Lower leg skin (tissue), 3 donors: ENCODE measurements at regions not wholly inside any gene's neighbourhood (a gene's known extent, or its start where the extent isn't known, plus 50 kb on each side); places are given as distances from the start of the nearest gene placed in this dataset.

Experiments
- CTCF ChIP-seq, 3 donors: fragments of 450-650 bp; IDR thresholded peaks; one replicate each; pipeline ENCODE4 v1.5.1; 2016; ENCODE audit warnings: antibody characterized with exemption in 3 of 3, mild to moderate bottlenecking in 3 of 3, moderate library complexity in 2 of 3
- POLR2A ChIP-seq, 2 donors: fragments of 450-650 bp; IDR thresholded peaks; one replicate each; pipeline ENCODE4 v1.6.1; 2016 to 2017; ENCODE audit warnings: antibody characterized with exemption in 2 of 2, mild to moderate bottlenecking in 1 of 2, moderate library complexity in 1 of 2

- TF ChIP-seq CTCF (IDR thresholded peaks at IDR 0.05) (no peak), POLR2A (IDR thresholded peaks at IDR 0.05) (no peak)
Observed at GRCh38 chr9:1528456-1528855, 478.3 kb downstream of the DMRT2 start.
